Activated T-cell treated with anti-CD3 and anti-CD28 coated beads, Interleukin-2, amount 50 U/mL, for 24 hours (primary cell): ENCODE measurements at regions not wholly inside any gene's neighbourhood (a gene's known extent, or its start where the extent isn't known, plus 50 kb on each side); places are given as distances from the start of the nearest gene placed in this dataset.
"Not testable (repeated sequence)": the region's sequence is repeated elsewhere in the genome, so short reads cannot be mapped to it uniquely, and the experiment has no call there.

Experiments used
- DNase-seq: peaks from one replicate; pipeline ENCODE4 v3.0.0-alpha.2; 2020
- H3K27ac Mint-ChIP-seq: 2 replicates; pipeline ENCODE4 v1.8.0; 2020; ENCODE audit warnings: mild to moderate bottlenecking, mixed read lengths
- H3K27me3 Mint-ChIP-seq: 2 replicates; pipeline ENCODE4 v1.8.0; 2020; ENCODE audit warnings: mixed read lengths
- H3K36me3 Mint-ChIP-seq: 2 replicates; pipeline ENCODE4 v1.8.0; 2020; ENCODE audit warnings: low read depth, mixed read lengths
- H3K4me1 Mint-ChIP-seq: 2 replicates; pipeline ENCODE4 v1.8.0; 2020; ENCODE audit warnings: low read depth, mixed read lengths
- H3K4me3 Mint-ChIP-seq: 2 replicates; pipeline ENCODE4 v1.8.0; 2020; ENCODE audit warnings: mild to moderate bottlenecking, moderate library complexity, mixed read lengths
- H3K9me3 Mint-ChIP-seq: 2 replicates; pipeline ENCODE4 v1.8.0; 2020; ENCODE audit warnings: mixed read lengths

DNA sequence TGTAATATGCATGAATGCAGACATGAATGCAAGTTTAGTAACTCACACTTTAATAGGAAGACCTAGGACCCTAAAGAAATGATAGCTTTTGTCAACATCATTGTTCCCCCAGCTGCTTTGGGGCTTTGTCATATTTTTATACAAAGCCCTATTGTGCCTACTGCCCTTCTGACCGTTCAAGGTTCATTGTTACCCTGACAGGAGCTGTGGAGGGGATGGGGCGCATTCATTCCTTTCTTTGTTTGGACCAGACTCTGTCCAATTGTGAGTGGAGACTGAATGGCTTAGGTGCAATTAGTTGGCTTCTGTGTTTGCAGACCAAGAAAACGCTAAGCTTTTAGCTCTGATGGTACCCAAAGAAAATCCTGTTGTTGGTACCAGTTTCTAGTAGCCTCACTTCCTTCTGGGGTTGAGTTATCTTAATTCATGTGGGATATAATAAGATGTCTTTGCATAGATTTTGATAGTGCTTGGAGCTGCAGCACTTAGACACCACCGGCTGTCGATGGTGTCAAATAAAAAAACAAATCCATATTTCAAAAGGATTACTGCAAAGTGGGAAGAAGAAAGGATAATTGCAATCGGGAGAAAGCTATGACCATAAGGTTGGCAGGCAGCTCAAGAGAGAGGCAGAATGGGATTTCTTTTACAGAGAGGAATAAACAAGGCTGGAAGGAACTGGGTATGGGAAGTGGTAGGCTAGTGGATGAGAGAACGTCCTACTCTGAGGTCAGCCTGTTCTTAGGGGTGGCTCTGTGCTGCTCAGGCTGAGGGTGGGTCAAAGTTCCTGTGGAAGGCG is 133.9 kb upstream of the TMTC4 start:
- Mint-ChIP-seq H3K9me3 (no peaks in the 10 kb centered on the region), H3K4me3 (no peak overlapping the region), H3K27ac (no peak overlapping the region), H3K27me3 (peaks cover 43% of the 10 kb centered on the region), H3K4me1 (no peaks in the 10 kb centered on the region), H3K36me3 (no peaks in the 10 kb centered on the region)
- DNase-seq: no peak

GRCh38 chr13:100803091-100803490 is 128.5 kb upstream of the TMTC4 start:
- Mint-ChIP-seq H3K4me3 (no peak overlapping the region), H3K9me3 (no peaks in the 10 kb centered on the region), H3K27ac (no peak overlapping the region), H3K27me3 (peaks cover 24% of the 10 kb centered on the region), H3K36me3 (no peaks in the 10 kb centered on the region), H3K4me1 (no peaks in the 10 kb centered on the region)
- no peak for DNase-seq

DNA sequence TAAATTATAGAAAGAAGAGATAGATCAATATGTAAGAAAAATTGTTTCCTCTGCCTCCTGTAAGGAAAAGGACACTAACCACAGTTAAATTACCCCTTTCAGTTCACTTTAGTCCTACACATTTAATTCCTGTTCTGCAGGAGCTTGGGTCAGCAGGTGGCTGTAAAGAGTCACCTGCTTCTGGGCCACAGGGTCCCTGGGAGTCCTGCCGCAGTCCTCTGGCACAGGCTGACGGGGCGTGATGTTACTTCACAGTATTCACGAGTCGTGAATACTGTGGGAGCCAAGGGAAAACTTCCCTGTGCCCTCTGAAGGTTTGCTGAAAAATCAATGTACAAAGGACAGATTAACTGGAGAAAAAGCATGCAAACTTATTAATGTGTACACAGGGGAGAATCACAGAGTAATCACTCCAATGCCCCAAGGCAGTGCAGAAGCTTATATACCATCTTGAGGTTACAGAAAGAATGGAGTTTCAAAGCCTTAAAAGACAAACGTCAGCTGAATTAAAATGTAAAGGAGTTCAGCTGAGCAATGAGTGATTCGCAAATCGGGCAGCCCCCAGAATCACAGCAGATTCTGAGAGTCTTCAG is 125.8 kb upstream of the TMTC4 start:
- no peaks in the 10 kb centered on the region for H3K36me3 Mint-ChIP-seq
- no peak for DNase-seq
- no peaks in the 10 kb centered on the region for H3K4me1 Mint-ChIP-seq
- H3K9me3 Mint-ChIP-seq: peaks cover 7% of the 10 kb centered on the region
- H3K27ac Mint-ChIP-seq: no peak overlapping the region
- no peak overlapping the region for H3K4me3 Mint-ChIP-seq
- peaks cover 23% of the 10 kb centered on the region for H3K27me3 Mint-ChIP-seq

- H3K9me3 Mint-ChIP-seq: peaks cover 10% of the 10 kb centered on the region
- peaks cover 24% of the 10 kb centered on the region for H3K27me3 Mint-ChIP-seq
- no peak overlapping the region for H3K4me3 Mint-ChIP-seq
- H3K4me1 Mint-ChIP-seq: no peaks in the 10 kb centered on the region
- no peak for DNase-seq
- H3K36me3 Mint-ChIP-seq: no peaks in the 10 kb centered on the region
- H3K27ac Mint-ChIP-seq: no peak overlapping the region
Observed at GRCh38 chr13:100798739-100799361, 124.3 kb upstream of the TMTC4 start.

- no peak for DNase-seq
- no peaks in the 10 kb centered on the region for H3K4me1 Mint-ChIP-seq
- H3K27me3 Mint-ChIP-seq: peaks cover 33% of the 10 kb centered on the region
- H3K9me3 Mint-ChIP-seq: peaks cover 10% of the 10 kb centered on the region
- no peak overlapping the region for H3K4me3 Mint-ChIP-seq
- H3K36me3 Mint-ChIP-seq: no peaks in the 10 kb centered on the region
- no peak overlapping the region for H3K27ac Mint-ChIP-seq
Observed at GRCh38 chr13:100797921-100798320, 123.3 kb upstream of the TMTC4 start.

DNA sequence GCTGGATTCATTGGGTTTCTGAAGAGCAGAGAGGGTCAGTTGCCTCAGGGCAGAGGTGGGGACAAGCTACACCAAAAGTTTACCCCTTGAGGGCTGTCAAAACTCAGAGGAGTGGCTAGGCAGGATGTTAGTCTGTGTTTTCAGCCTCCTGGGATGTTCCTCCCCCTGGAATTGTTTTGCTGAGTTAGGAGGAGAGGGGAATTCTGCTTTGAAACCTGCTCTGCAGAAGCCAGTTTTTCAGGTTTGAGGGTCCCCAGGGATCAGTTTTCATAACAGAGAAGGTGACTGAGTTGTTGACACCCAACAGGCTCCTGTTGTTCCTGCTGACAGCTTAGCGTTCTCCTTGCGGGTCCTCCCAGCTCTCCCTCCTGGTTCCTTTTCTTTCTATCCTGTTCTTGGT is 121.9 kb upstream of the TMTC4 start:
- H3K36me3 Mint-ChIP-seq: no peaks in the 10 kb centered on the region
- H3K4me1 Mint-ChIP-seq: no peaks in the 10 kb centered on the region
- peaks cover 14% of the 10 kb centered on the region for H3K9me3 Mint-ChIP-seq
- peaks cover 38% of the 10 kb centered on the region for H3K27me3 Mint-ChIP-seq
- no peak overlapping the region for H3K27ac Mint-ChIP-seq
- no peak overlapping the region for H3K4me3 Mint-ChIP-seq
- no peak for DNase-seq

DNA sequence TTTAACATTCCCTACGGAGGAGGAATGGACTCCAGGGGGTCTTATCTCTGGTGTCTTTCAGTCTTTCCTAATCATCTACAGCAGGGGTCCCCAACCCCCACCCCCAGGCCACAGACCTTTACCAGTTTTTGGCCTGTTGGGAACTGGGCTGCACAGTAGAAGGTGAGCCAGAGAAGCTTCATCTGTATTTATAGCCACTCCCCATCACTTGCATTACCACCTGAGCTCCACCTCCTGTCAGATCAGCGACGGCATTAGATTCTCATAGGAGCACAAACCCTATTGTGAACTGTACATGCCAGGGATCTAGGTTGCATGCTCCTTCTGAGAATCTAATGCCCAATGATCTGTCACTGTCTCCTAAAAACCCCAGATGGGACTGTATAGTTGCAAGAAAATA is 120.0 kb upstream of the TMTC4 start:
- no peaks in the 10 kb centered on the region for H3K36me3 Mint-ChIP-seq
- peaks cover 3% of the 10 kb centered on the region for H3K4me1 Mint-ChIP-seq
- no peak for DNase-seq
- H3K27me3 Mint-ChIP-seq: peaks cover 40% of the 10 kb centered on the region
- no peak overlapping the region for H3K27ac Mint-ChIP-seq
- no peak overlapping the region for H3K4me3 Mint-ChIP-seq
- H3K9me3 Mint-ChIP-seq: peaks cover 14% of the 10 kb centered on the region

- no peak for DNase-seq
- H3K27me3 Mint-ChIP-seq: peaks cover 58% of the 10 kb centered on the region
- H3K27ac Mint-ChIP-seq: no peak overlapping the region
- H3K4me1 Mint-ChIP-seq: peaks cover 3% of the 10 kb centered on the region
- no peak overlapping the region for H3K4me3 Mint-ChIP-seq
- peaks cover 7% of the 10 kb centered on the region for H3K9me3 Mint-ChIP-seq
- H3K36me3 Mint-ChIP-seq: no peaks in the 10 kb centered on the region
Observed at GRCh38 chr13:100790405-100790804, 115.8 kb upstream of the TMTC4 start.

- Mint-ChIP-seq H3K4me3 (no peak overlapping the region), H3K36me3 (no peaks in the 10 kb centered on the region), H3K9me3 (peaks cover 5% of the 10 kb centered on the region)
Observed at GRCh38 chr13:100789968-100790367, 115.4 kb upstream of the TMTC4 start.

DNA sequence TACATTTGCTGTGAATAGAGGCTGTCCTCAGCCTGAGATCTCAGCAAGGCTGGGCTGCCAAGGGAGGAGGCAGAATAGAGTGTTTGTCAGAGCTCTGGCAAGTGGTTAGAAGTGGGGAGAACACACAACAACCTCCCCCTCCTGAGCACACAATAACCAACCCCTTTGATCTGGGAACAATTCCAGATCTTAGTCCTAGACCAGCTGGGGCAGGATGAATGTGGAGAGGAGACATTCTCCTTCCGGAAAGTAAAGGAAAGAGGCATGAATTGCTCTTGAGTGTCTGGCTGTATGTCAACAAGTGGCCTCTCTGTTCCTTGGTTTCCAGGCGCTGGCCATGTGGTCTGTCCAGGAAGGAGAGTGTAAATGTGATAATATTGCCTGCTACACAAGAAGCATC is 114.9 kb upstream of the TMTC4 start:
- peaks cover 3% of the 10 kb centered on the region for H3K9me3 Mint-ChIP-seq
- H3K4me3 Mint-ChIP-seq: no peak overlapping the region
- H3K27ac Mint-ChIP-seq: no peak overlapping the region
- no peak for DNase-seq
- peaks cover 3% of the 10 kb centered on the region for H3K4me1 Mint-ChIP-seq
- H3K36me3 Mint-ChIP-seq: no peaks in the 10 kb centered on the region
- peaks cover 60% of the 10 kb centered on the region for H3K27me3 Mint-ChIP-seq

More at GRCh38 chr13:100789968-100790367, 115.4 kb upstream of the TMTC4 start:
- no peak for DNase-seq
- no peak overlapping the region for H3K27ac Mint-ChIP-seq
- peaks cover 60% of the 10 kb centered on the region for H3K27me3 Mint-ChIP-seq
- H3K4me1 Mint-ChIP-seq: peaks cover 3% of the 10 kb centered on the region

- peaks cover 3% of the 10 kb centered on the region for H3K4me1 Mint-ChIP-seq
- DNase-seq: no peak
- H3K27ac Mint-ChIP-seq: no peak overlapping the region
- no peak overlapping the region for H3K4me3 Mint-ChIP-seq
- peaks cover 3% of the 10 kb centered on the region for H3K9me3 Mint-ChIP-seq
- peaks cover 60% of the 10 kb centered on the region for H3K27me3 Mint-ChIP-seq
- H3K36me3 Mint-ChIP-seq: no peaks in the 10 kb centered on the region
Observed at GRCh38 chr13:100789025-100789424, 114.4 kb upstream of the TMTC4 start.

DNA sequence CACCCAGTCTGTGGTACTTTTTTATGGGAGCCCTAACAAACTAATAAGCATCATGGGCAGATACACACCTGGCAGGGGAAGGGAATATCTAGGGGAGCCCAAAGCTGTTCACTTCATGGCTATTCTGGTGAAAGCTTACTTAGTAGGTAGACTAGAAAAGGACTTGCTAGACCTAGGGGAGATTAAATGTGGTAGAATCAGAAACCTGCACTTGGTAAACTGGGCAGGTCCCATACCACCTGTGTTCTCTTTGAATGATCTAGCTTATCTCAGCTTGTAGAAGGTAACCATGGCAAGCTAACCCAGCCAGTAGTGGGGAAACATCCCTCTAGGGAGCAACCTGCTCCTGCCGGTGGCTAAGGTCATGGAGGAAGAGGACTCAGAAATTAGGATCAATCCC is 113.9 kb upstream of the TMTC4 start:
- no peak overlapping the region for H3K27ac Mint-ChIP-seq
- H3K4me3 Mint-ChIP-seq: no peak overlapping the region
- peaks cover 57% of the 10 kb centered on the region for H3K27me3 Mint-ChIP-seq
- DNase-seq: no peak
- peaks cover 3% of the 10 kb centered on the region for H3K9me3 Mint-ChIP-seq
- no peaks in the 10 kb centered on the region for H3K36me3 Mint-ChIP-seq
- H3K4me1 Mint-ChIP-seq: peaks cover 3% of the 10 kb centered on the region

- Mint-ChIP-seq H3K4me3 (no peak overlapping the region), H3K36me3 (no peaks in the 10 kb centered on the region), H3K27me3 (peaks cover 51% of the 10 kb centered on the region), H3K27ac (no peak overlapping the region), H3K9me3 (peaks cover 3% of the 10 kb centered on the region), H3K4me1 (peaks cover 3% of the 10 kb centered on the region)
- DNase-seq: no peak
Observed at GRCh38 chr13:100787899-100788298, 113.3 kb upstream of the TMTC4 start.

DNA sequence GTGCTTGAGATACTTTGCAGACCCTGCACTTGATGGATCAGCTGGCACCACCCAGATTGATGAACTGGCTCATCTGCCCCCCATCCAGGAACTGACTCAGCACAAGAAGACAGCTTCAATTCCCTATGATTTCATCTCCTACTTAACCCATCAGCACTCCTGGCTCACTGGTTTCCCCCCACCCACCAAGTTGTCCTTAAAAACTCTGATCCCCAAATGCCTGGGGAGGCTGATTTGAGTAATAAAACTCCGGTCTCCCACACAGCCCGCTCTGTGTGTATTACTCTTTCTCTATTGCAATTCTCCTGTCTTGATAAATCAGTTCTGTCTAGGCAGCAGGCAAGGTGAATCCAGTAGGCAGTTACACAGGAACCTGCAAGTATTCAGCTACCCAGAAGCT is 102.1 kb upstream of the TMTC4 start:
- not testable (repeated sequence) for H3K4me1 Mint-ChIP-seq, H3K27ac Mint-ChIP-seq, H3K4me3 Mint-ChIP-seq, DNase-seq, H3K27me3 Mint-ChIP-seq, H3K9me3 Mint-ChIP-seq, H3K36me3 Mint-ChIP-seq
